ENCODE measurements at regions not wholly inside any gene's neighbourhood (a gene's known extent, or its start where the extent isn't known, plus 50 kb on each side); places are given as distances from the start of the nearest gene placed in this dataset.

DNA sequence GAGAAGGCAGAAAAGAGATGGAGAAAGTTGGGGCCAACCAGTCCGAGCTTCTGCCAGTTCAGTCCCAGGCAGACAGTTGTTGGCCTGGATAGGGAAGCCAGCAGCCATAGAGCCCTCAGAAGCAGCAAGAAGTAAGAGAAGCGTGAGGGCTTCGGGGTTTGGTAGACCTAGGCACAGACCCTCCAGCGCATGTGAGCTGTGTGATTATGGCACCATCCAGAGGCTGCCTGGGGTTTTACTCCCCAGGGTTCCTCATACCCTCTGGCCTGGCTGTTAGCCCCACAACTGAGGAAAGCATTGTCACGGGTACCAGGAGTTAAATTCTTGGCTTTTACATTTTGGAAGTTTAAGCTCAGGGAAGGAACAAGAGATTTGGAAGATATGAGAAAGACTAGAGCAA lies 93.7 kb upstream of the RAB6C start:
- TF ChIP-seq, protein P1, sequence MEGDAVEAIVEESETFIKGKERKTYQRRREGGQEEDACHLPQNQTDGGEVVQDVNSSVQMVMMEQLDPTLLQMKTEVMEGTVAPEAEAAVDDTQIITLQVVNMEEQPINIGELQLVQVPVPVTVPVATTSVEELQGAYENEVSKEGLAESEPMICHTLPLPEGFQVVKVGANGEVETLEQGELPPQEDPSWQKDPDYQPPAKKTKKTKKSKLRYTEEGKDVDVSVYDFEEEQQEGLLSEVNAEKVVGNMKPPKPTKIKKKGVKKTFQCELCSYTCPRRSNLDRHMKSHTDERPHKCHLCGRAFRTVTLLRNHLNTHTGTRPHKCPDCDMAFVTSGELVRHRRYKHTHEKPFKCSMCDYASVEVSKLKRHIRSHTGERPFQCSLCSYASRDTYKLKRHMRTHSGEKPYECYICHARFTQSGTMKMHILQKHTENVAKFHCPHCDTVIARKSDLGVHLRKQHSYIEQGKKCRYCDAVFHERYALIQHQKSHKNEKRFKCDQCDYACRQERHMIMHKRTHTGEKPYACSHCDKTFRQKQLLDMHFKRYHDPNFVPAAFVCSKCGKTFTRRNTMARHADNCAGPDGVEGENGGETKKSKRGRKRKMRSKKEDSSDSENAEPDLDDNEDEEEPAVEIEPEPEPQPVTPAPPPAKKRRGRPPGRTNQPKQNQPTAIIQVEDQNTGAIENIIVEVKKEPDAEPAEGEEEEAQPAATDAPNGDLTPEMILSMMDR (IDR thresholded peaks at IDR 0.05; ENCODE audit: insufficient read depth, low read length, poor library complexity, severe bottlenecking) = no peak
- TF ChIP-seq EZH2phosphoT487 (conservative IDR thresholded peaks at IDR 0.05; ENCODE audit: low read length) = no peak
